G401 (cell line): ENCODE measurements at regions not wholly inside any gene's neighbourhood (a gene's known extent, or its start where the extent isn't known, plus 50 kb on each side); places are given as distances from the start of the nearest gene placed in this dataset.
A peak's percentile ranks its signal among the peaks of the same experiment; 100 is the strongest.

Experiments used
- DNase-seq: peaks from one replicate; pipeline ENCODE4 v3.0.0-alpha.2; 2015; ENCODE audit warnings: low spot score
- in situ Hi-C: cut with HindIII; loops from 2 replicates; pipeline ENCODE4 v1.10.0; 2016; ENCODE audit warnings: low sequenced_read_pairs, mixed read lengths

GRCh38 chr9:38207247-38207778 is 138.3 kb upstream of the SHB start:
- in situ Hi-C loops: no loop called here
- DNase-seq: no peak

GRCh38 chr9:38205279-38205678 is 136.3 kb upstream of the SHB start:
- in situ Hi-C loops: no loop called here
- DNase-seq: no peak

DNA sequence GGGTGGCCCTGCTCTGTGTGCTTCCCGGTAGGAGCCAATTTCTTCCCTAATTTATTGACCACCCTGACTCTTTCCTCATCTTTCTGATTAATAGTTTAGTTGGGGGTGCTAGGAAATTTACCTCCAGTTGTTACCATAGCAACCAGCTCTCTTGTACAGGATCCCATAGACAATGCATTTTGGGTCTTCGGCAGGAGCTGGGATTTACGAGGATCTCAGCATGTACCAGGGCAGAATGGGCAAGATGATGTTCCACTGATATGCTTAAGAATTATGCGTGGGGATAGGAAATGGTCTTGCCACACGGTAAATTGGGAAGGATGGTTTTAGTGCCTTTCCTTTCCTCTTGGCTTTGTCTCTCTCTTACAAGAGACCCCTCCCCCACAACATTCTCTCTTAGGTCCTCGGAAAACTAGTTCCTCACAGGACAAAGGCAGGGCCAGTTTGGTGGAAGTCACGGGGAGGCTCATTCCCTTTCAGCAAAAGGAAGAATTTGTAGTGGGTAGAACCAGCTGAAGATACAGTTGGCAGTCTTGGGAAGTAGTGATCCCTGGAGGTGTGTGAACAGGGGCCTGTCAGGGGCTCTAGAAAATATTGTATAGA is 133.4 kb upstream of the SHB start:
- in situ Hi-C loops: no loop called here
- no peak for DNase-seq

GRCh38 chr9:38201844-38202243 is 132.8 kb upstream of the SHB start:
- DNase-seq: no peak
- in situ Hi-C loops: no loop called here

- DNase-seq: peak; percentile 40
- in situ Hi-C loops: no loop called here
These were observed 131.4 kb upstream of the SHB start for GRCh38 chr9:38200431-38200830.

- in situ Hi-C loops: no loop called here
- DNase-seq: no peak
These were observed 129.1 kb upstream of the SHB start for GRCh38 chr9:38198140-38198539.

- in situ Hi-C loops: no loop called here
These were observed 127.7 kb upstream of the SHB start for GRCh38 chr9:38196714-38197113.

GRCh38 chr9:38195737-38196161 is 126.7 kb upstream of the SHB start:
- in situ Hi-C loops: no loop called here
- DNase-seq: no peak

More at GRCh38 chr9:38196714-38197113, 127.7 kb upstream of the SHB start:
- no peak for DNase-seq

- DNase-seq: no peak
- in situ Hi-C loops: no loop called here
These were observed 125.8 kb upstream of the SHB start for GRCh38 chr9:38194870-38195269.

DNA sequence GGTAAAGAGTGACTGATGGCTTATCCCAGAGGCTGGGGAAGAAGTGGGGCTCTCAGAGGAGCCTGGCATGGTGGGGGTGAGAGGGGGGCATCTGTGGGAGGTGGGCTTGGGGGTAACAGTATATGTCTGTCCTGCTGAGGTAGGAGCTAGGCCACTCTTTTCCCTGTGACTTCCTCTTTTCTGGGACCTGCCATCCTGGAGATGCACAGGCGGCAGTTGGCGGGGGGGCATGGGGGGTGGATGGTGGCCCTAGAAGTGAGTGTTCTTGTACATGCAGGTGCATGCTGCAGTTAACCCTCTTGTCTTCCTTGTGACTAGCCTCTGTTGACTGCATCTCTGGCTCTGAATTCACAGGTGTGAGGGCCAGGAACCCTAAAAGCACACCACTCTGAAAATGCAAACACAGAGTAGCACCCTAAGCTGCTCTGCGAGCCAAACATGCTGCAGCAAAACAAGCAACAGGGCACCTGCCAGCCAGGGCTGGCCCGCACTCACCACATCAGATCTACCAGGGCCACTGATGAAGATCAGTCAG is 123.8 kb upstream of the SHB start:
- in situ Hi-C loops: no loop called here
- no peak for DNase-seq

DNA sequence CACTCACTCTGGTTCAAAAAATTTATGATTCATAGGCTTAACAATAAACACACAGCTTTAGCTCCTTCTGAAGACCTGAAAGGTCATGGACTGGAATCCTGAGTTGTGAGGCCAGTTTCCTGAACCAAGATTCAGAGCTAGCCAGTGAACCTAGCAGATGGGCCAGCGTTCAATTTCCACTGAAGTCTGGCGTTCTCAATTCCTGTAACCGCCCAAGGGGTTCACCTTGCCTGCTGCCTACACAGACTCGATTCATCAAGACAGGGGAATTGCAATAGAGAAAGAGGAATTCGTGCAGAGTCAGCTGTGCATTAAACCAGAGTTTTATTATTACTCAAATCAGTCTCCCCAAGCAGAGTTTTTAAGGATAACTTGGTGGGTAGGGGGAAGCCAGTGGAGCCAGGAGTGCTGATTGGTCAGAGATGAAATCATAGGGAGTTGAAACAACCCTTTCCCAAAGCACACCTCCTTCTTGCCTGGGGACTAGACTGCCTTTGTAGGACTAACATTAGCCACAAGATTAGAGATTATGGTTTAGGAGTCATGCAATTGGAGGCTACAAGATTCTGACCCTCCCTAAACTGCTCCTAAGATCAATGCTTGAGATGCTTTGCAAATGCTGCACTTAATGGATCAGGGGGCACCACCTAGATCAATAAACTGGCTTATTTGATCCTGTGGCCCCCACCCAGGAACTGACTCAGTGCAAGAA is 117.5 kb upstream of the SHB start:
- in situ Hi-C loops: no loop called here
- peak; percentile 10 for DNase-seq

DNA sequence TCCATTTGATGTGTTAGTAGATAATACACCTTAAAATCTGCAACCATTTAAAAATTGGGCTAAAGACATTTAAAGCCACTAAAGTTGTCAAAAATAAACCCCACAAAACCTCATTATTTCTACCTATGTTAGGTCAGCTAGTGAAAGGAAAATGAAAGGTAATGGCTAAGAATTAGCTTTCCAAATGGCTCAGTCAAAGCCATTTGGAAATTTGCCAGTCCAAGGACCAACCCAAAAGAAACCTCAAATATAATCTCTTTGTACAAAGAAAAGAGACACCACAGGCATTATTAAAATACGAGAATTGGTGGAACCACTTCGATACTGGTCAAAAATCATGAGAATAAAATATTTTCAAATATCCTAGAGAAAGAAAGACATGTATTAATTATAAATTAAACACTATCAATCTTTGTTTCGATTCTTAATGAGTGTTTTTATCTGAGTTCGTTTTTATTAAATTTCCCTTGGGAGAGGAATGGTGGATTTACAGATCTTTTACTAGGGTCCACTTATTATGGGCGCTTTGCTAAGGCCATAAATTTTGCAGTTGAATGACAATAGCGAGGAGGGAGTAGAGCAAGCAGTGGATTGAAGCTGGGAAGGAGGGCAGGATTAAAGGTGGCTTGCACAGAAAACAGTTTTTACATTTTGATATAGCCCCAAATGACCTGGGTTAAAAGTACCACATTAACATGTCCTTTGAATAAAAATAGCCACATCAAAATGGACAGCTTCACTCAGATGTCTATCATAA is 116.8 kb upstream of the SHB start:
- DNase-seq: no peak
- in situ Hi-C loops: no loop called here

DNA sequence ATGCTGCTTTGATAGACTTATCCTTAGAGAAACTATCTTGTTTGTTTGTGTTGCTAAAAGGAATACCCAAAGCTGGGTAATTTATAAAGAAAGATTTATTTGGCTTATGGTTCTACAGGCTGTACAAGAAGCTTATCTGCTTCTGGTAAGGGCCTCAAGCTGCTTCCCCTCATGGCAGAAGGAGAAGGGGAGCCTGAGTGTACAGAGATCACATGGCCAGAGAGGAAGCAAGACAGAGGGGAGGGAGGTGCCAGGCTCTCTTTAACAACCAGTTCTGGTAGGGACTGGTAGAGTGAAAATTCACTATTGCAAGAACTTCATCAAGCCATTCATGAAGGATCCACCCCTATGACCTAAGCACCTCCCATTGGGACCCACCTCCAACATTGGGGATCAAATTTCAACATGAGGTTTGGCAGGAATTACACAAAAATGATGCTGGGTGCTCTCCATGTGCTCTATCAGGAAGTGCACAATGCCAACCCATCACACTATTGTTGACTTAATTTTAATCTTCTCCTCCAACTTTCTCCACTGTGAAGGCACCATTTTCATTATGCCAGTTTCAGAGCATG is 115.1 kb upstream of the SHB start:
- in situ Hi-C loops: no loop called here

DNA sequence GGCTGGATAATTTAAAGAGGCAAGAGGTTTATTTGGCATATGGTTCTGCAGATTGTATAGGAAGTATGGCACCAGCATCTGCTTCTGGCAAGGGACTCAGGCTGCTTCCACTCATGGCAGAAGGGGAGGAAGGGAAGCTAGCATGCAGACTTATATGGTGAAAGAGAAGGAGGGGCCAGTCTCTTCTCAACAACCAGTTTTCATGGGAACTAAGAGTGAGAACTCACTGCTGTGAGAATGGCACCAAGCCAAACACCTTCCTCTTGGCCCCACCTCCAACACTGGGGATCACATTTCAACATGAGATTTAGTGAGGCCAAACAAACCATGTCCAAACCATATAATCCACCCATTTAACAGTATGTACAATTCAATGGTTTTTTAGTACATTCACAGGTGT is 113.3 kb upstream of the SHB start:
- DNase-seq: no peak
- in situ Hi-C loops: no loop called here

More for the DNA sequence above, 115.1 kb upstream of the SHB start:
- no peak for DNase-seq

- no peak for DNase-seq
- in situ Hi-C loops: no loop called here
These were observed 112.8 kb upstream of the SHB start for GRCh38 chr9:38181866-38182265.

GRCh38 chr9:38181232-38181631 is 112.2 kb upstream of the SHB start:
- DNase-seq: no peak
- in situ Hi-C loops: no loop called here

DNA sequence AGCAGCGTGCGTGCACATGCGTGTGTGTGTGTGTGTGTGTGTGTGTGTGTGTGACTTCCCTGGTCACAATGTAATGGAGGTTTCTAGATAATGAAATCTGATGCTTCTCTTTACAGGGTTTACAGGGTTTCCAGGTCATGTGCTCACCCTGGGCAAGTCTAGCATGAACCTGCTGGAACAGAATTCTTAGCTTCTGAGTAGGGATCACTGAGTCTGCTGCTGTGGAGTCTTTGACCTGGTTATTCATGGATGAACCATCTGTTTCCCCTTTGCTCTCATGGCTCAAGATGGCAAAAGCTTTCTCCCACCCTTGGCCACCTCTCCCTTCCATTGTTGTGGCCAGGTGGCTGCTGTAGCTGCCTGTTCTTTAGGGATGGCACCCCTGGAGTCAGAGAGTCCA is 111.6 kb upstream of the SHB start:
- in situ Hi-C loops: no loop called here
- DNase-seq: peak; percentile 17

DNA sequence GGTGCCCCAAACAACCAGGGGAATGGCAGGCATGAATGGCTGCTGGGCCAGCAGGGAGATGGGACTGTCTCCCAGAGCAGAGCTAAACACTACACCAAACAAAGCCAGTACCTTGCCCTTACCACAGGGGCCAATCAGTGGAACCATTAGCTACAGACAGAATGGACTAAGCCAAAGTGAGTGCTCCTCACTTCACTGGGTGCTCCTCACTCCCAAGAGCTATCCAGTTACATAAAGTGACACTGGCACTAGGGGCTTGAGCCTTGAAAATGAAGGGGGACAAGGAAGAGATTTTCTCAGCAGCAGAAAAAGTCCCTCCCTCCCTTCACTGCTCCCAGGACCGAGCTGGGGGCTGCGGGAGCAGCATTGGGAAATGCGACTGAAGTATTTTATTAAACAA is 110.9 kb upstream of the SHB start:
- no peak for DNase-seq
- in situ Hi-C loops: no loop called here

- DNase-seq: no peak
- in situ Hi-C loops: no loop called here
These were observed 109.2 kb upstream of the SHB start for GRCh38 chr9:38178237-38178636.

- no peak for DNase-seq
- in situ Hi-C loops: no loop called here
These were observed 108.7 kb upstream of the SHB start for GRCh38 chr9:38177680-38178079.
